ENCODE measurements at regions not wholly inside any gene's neighbourhood (a gene's known extent, or its start where the extent isn't known, plus 50 kb on each side); places are given as distances from the start of the nearest gene placed in this dataset.

GRCh38 chr13:105448811-105449210 lies 1086.7 kb downstream of the EFNB2 start:
- TF ChIP-seq CTCF (IDR thresholded peaks at IDR 0.05) (no peak), POLR2A (IDR thresholded peaks at IDR 0.05) (no peak), POLR2AphosphoS5 (IDR thresholded peaks at IDR 0.05; ENCODE audit: insufficient read depth in 1 of 2, low read depth in 1 of 2) (no peak)

All from vagina (tissue), 2 donors.